GM13977 (cell line): ENCODE measurements at regions not wholly inside any gene's neighbourhood (a gene's known extent, or its start where the extent isn't known, plus 50 kb on each side); places are given as distances from the start of the nearest gene placed in this dataset.
A peak's percentile ranks its signal among the peaks of the same experiment; 100 is the strongest.
"Not testable (repeated sequence)": the region's sequence is repeated elsewhere in the genome, so short reads cannot be mapped to it uniquely, and the experiment has no call there.

Experiments used
- DNase-seq: peaks from one replicate; pipeline ENCODE4 v3.0.0; 2012; ENCODE audit warnings: low spot score
- CTCF ChIP-seq: IDR thresholded peaks from 2 replicates; pipeline ENCODE4 v1.5.1; 2012; ENCODE audit warnings: mild to moderate bottlenecking, control low read depth; ENCODE audit not compliant: insufficient read depth; ENCODE audit errors: extremely low read depth, missing control alignments
- in situ Hi-C: fragments of 300-500 bp; cut with MboI; formaldehyde crosslinking; loops from one replicate; pipeline ENCODE4 v1.12.0; 2022; ENCODE audit warnings: low sequenced_read_pairs, low pct_unique_long_range_greater_than_20kb, mixed read lengths, inconsistent platforms; ENCODE audit not compliant: unreplicated experiment

- in situ Hi-C loops = no loop called here
- DNase-seq = no peak
- TF ChIP-seq CTCF = no peak
These were observed 555.4 kb upstream of the VRK2 start for GRCh38 chr2:57491213-57491612.

GRCh38 chr2:57493966-57494365 lies 552.6 kb upstream of the VRK2 start:
- in situ Hi-C loops, DNase-seq: not testable (repeated sequence)

GRCh38 chr2:57497489-57498096 lies 549.0 kb upstream of the VRK2 start:
- peak; percentile 18 for DNase-seq
- in situ Hi-C loops = no loop called here

GRCh38 chr2:57504787-57505186 lies 541.8 kb upstream of the VRK2 start:
- in situ Hi-C loops = loop anchor here (25.0 kb wide), 1 partner anchor 1317 kb away; the partner anchor contains the start of gene CCDC85A
- no peak for TF ChIP-seq CTCF
- no peak for DNase-seq

More at GRCh38 chr2:57497489-57498096, 549.0 kb upstream of the VRK2 start:
- peak; percentile 83 for TF ChIP-seq CTCF

GRCh38 chr2:57509189-57509588 lies 537.4 kb upstream of the VRK2 start:
- in situ Hi-C loops = loop anchor here (25.0 kb wide), 1 partner anchor 1322 kb away; the partner anchor contains the start of gene CCDC85A
- DNase-seq = no peak
- no peak for TF ChIP-seq CTCF

GRCh38 chr2:57510704-57511103 lies 535.9 kb upstream of the VRK2 start:
- TF ChIP-seq CTCF = no peak
- in situ Hi-C loops = loop anchor here (25.0 kb wide), 1 partner anchor 1323 kb away; the partner anchor contains the start of gene CCDC85A
- no peak for DNase-seq

GRCh38 chr2:57515366-57515765 lies 531.2 kb upstream of the VRK2 start:
- no peak for TF ChIP-seq CTCF
- no peak for DNase-seq
- in situ Hi-C loops = loop anchor here (25.0 kb wide), 1 partner anchor 1328 kb away; the partner anchor contains the start of gene CCDC85A
